ENCODE measurements at regions not wholly inside any gene's neighbourhood (a gene's known extent, or its start where the extent isn't known, plus 50 kb on each side); places are given as distances from the start of the nearest gene placed in this dataset.

- H3K36me3 ChIP-seq (ENCODE audit: control insufficient read depth in 2 of 2, extremely low read depth in 1 of 2, insufficient read depth in 2 of 2, low read length in 2 of 2) = no peaks in the 10 kb centered on the region
- no peaks in the 10 kb centered on the region for H4K20me1 ChIP-seq (replicated peaks; ENCODE audit: control insufficient read depth, extremely low read depth, insufficient read depth, low read length)
- BruUV-seq (replicated peaks) = no TSS peak
- H3K4me1 ChIP-seq (ENCODE audit: control insufficient read depth, extremely low read depth, insufficient read depth, low read length) = peaks cover 17% of the 10 kb centered on the region
- dilution Hi-C loops (cut with MboI; ENCODE audit: extremely low pct_ligation_motif_present, low sequenced_read_pairs) (no loop called here), intact Hi-C loops (cut with micrococcal nuclease) (loop anchor here (1.0 to 5.0 kb wide), 5 partner anchors 166 to 722 kb away; no protein-coding TSS in a partner anchor)
- no peak overlapping the region for H2AFZ ChIP-seq (ENCODE audit: low read depth, low read length)
- no peak overlapping the region for H3K9ac ChIP-seq (replicated peaks; ENCODE audit: extremely low read depth, insufficient read depth, low read length)
- ChIA-PET CTCF (interaction anchor here (0.6 to 5.1 kb wide), 71 partner anchors 9 to 1576 kb away, joined by 3 to 90 read pairs (median 6); partner anchors contain the start of gene PLXNA4), POLR2A (no interaction called here)
- H3K79me2 ChIP-seq (ENCODE audit: control insufficient read depth, insufficient read depth, low read length) = no peaks in the 10 kb centered on the region
- DNase-seq (ENCODE audit: low read depth, low spot score) (no peak), FAIRE-seq (no peak)
- peaks cover 5 to 15% of the 10 kb centered on the region in 2 experiments for H3K27me3 ChIP-seq (ENCODE audit: control insufficient read depth in 2 of 2, insufficient read depth in 2 of 2, low read length in 2 of 2)
- no peak overlapping the region for H3K4me2 ChIP-seq (ENCODE audit: insufficient read depth, low read length)
- H3K9me1 ChIP-seq (replicated peaks; ENCODE audit: control insufficient read depth, extremely low read depth, insufficient read depth, low read length) = no peaks in the 10 kb centered on the region
- no peaks in the 10 kb centered on the region for H3K9me3 ChIP-seq (replicated peaks; ENCODE audit: control insufficient read depth, insufficient read depth, low read length)
- TF ChIP-seq CTCF (IDR thresholded peaks at IDR 0.05; ENCODE audit: extremely low read depth in 1 of 2, insufficient read depth in 1 of 2, low read depth in 1 of 2, low read length in 2 of 2) = no peak
- no peak for TF ChIP-seq FOS (IDR thresholded peaks at IDR 0.05; ENCODE audit: borderline replicate concordance, insufficient read depth, low read length)
- TF ChIP-seq POLR2AphosphoS5 (IDR thresholded peaks at IDR 0.05; ENCODE audit: insufficient read depth, low read depth, low read length) = no peak
- TF ChIP-seq GATA2 (IDR thresholded peaks at IDR 0.05; ENCODE audit: insufficient read depth, insufficient read length, low read depth, low read length) = no peak
- no peak for TF ChIP-seq MAX (IDR thresholded peaks at IDR 0.05; ENCODE audit: insufficient read depth, insufficient read length)
- no peak for TF ChIP-seq MYC (IDR thresholded peaks at IDR 0.05; ENCODE audit: low read depth, low read length)
- TF ChIP-seq EZH2 (IDR thresholded peaks at IDR 0.05; ENCODE audit: borderline replicate concordance, low read depth, low read length, severe bottlenecking) = no peak
- no peak overlapping the region for H3K4me3 ChIP-seq (replicated peaks in 1 of 3; ENCODE audit: insufficient read depth in 1 of 3, low read depth in 1 of 3, low read length in 3 of 3)
- no peak overlapping the region for H3K27ac ChIP-seq (ENCODE audit: insufficient read depth, low read depth, low read length)
These were observed 302.2 kb upstream of the PODXL start for GRCh38 chr7:131858611-131859010.
